Coronary artery (tissue), 2 donors: ENCODE measurements at regions not wholly inside any gene's neighbourhood (a gene's known extent, or its start where the extent isn't known, plus 50 kb on each side); places are given as distances from the start of the nearest gene placed in this dataset.
"Not testable (repeated sequence)": the region's sequence is repeated elsewhere in the genome, so short reads cannot be mapped to it uniquely, and the experiment has no call there.

Source experiments
- DNase-seq: peaks from one replicate; pipeline ENCODE4 v3.0.0-alpha.2; 2017; ENCODE audit warnings: low spot score
- H3K27ac ChIP-seq, 2 donors: fragments of 200-600 bp; sonication (generic); one replicate each; pipeline ENCODE4 v1.5.1; 2016 to 2019
- H3K4me3 ChIP-seq: fragments of 200-600 bp; sonication (generic); 2 replicates; pipeline ENCODE4 v1.5.1; 2016; ENCODE audit warnings: mild to moderate bottlenecking, moderate library complexity
- CTCF ChIP-seq: fragments of 200-600 bp; sonication (generic); IDR thresholded peaks from one replicate; pipeline ENCODE4 v1.5.1; 2019; ENCODE audit warnings: antibody characterized with exemption

- no peak for TF ChIP-seq CTCF
- H3K27ac ChIP-seq: no peak overlapping the region
Measured at GRCh38 chr13:66076417-66076816, 1153.7 kb downstream of the PCDH9 start.

GRCh38 chr13:66074018-66074615 lies 1156.0 kb downstream of the PCDH9 start:
- H3K4me3 ChIP-seq: no peak overlapping the region
- no peak for TF ChIP-seq CTCF
- H3K27ac ChIP-seq: no peak overlapping the region
- DNase-seq: no peak

More at GRCh38 chr13:66076417-66076816, 1153.7 kb downstream of the PCDH9 start:
- H3K4me3 ChIP-seq: no peak overlapping the region
- no peak for DNase-seq

- DNase-seq, H3K4me3 ChIP-seq, H3K27ac ChIP-seq: not testable (repeated sequence)
Measured at GRCh38 chr13:66072097-66072496, 1158.0 kb downstream of the PCDH9 start.

GRCh38 chr13:66071608-66072007 lies 1158.5 kb downstream of the PCDH9 start:
- no peak overlapping the region for H3K27ac ChIP-seq
- TF ChIP-seq CTCF: no peak
- no peak overlapping the region for H3K4me3 ChIP-seq
- no peak for DNase-seq

- H3K4me3 ChIP-seq: no peak overlapping the region
- no peak for DNase-seq
- TF ChIP-seq CTCF: no peak
- no peak overlapping the region for H3K27ac ChIP-seq
Measured at GRCh38 chr13:66071029-66071428, 1159.1 kb downstream of the PCDH9 start.

- Histone ChIP-seq H3K27ac (no peak overlapping the region), H3K4me3 (no peak overlapping the region)
- no peak for TF ChIP-seq CTCF
- no peak for DNase-seq
Measured at GRCh38 chr13:66069570-66069969, 1160.6 kb downstream of the PCDH9 start.

- no peak for TF ChIP-seq CTCF
Measured at GRCh38 chr13:66068683-66069082, 1161.5 kb downstream of the PCDH9 start.

More at GRCh38 chr13:66068683-66069082, 1161.5 kb downstream of the PCDH9 start:
- H3K4me3 ChIP-seq: no peak overlapping the region
- no peak for DNase-seq
- no peak overlapping the region for H3K27ac ChIP-seq
